ENCODE measurements at regions not wholly inside any gene's neighbourhood (a gene's known extent, or its start where the extent isn't known, plus 50 kb on each side); places are given as distances from the start of the nearest gene placed in this dataset.

- H2AFZ ChIP-seq (replicated peaks; ENCODE audit: low read length, poor library complexity) = no peak overlapping the region
- no TSS peak for BruUV-seq (replicated peaks)
- no peak for TF ChIP-seq CEBPB (IDR thresholded peaks at IDR 0.05; ENCODE audit: low read depth, low read length)
- no peak for TF ChIP-seq POLR2A (IDR thresholded peaks at IDR 0.05; ENCODE audit: low read depth, low read length)
- H3K9ac ChIP-seq (ENCODE audit: low read depth, low read length) = no peak overlapping the region
- no peak overlapping the region for H4K8ac ChIP-seq (ENCODE audit: low read depth in 2 of 2, low read length in 2 of 2)
- no peaks in the 10 kb centered on the region for H3K27me3 ChIP-seq (ENCODE audit: control insufficient read depth, insufficient read depth, low read length)
- no peak overlapping the region for H4K5ac ChIP-seq (ENCODE audit: low read depth, low read length)
- peaks cover 3% of the 10 kb centered on the region; the same call in 1 of the 2 replicates for H3K4me1 ChIP-seq (ENCODE audit: control insufficient read depth, insufficient read depth, low read length)
- H3K23ac ChIP-seq (ENCODE audit: low read depth, low read length) = no peak overlapping the region
- H3K36me3 ChIP-seq (ENCODE audit: control insufficient read depth, insufficient read depth, low read length) = no peaks in the 10 kb centered on the region
- dilution Hi-C loops (cut with HindIII; ENCODE audit: low sequenced_read_pairs, unreplicated experiment) = no loop called here
- no peaks in the 10 kb centered on the region for H4K20me1 ChIP-seq (ENCODE audit: insufficient read depth, low read length)
- DNase-seq (no peak), ATAC-seq (ENCODE audit: low read depth) (no peak)
- no peak overlapping the region for H3K56ac ChIP-seq (ENCODE audit: extremely low read depth, insufficient read depth, low read length)
- H3K18ac ChIP-seq (ENCODE audit: low read depth, low read length) = no peak overlapping the region
- no peak overlapping the region for H2BK20ac ChIP-seq (ENCODE audit: low read depth, low read length)
- intact Hi-C loops (cut with micrococcal nuclease) = no loop called here
- no peak overlapping the region for H2BK120ac ChIP-seq (ENCODE audit: low read depth, low read length)
- H3K4me3 ChIP-seq (ENCODE audit: insufficient read depth, low read depth, low read length) = no peak overlapping the region
- no peak overlapping the region for H4K91ac ChIP-seq (ENCODE audit: insufficient read depth, low read depth, low read length)
- H3K14ac ChIP-seq (replicated peaks; ENCODE audit: low read depth, low read length) = no peak overlapping the region
- no peak overlapping the region for H3K4ac ChIP-seq (ENCODE audit: low read depth, low read length)
- WGBS, 2 experiments (ENCODE audit: extremely low coverage in 2 of 2, insufficient read length in 1 of 2) = 60% methylated on average over 2 of the region's 3 CpGs; no CpG with 5 or more reads in 1 of the 2 experiments
- no peak overlapping the region for H3K4me2 ChIP-seq (ENCODE audit: low read depth, low read length)
- H2AK5ac ChIP-seq (ENCODE audit: low read depth, low read length) = no peak overlapping the region
- in situ Hi-C loops (cut with MboI; ENCODE audit: low sequenced_read_pairs) = no loop called here
- ChIA-PET CTCF (no interaction called here), POLR2A (ENCODE audit: unreplicated experiment) (no interaction called here)
- H2BK15ac ChIP-seq (ENCODE audit: low read depth, low read length) = no peak overlapping the region
- H3K9me1 ChIP-seq (ENCODE audit: insufficient read depth, low read length) = no peaks in the 10 kb centered on the region
- no peak overlapping the region for H2BK5ac ChIP-seq (ENCODE audit: low read depth, low read length, poor library complexity, severe bottlenecking)
- no peak overlapping the region for H2AK9ac ChIP-seq (replicated peaks; ENCODE audit: low read depth, low read length, poor library complexity)
- no peaks in the 10 kb centered on the region for H3K79me1 ChIP-seq (ENCODE audit: low read depth in 1 of 2, low read length in 2 of 2)
- no peaks in the 10 kb centered on the region for H3K9me3 ChIP-seq (ENCODE audit: control insufficient read depth, insufficient read depth, low read length)
- H3K27ac ChIP-seq (ENCODE audit: insufficient read depth, low read length) = no peak overlapping the region
Observed at GRCh38 chr13:73667756-73668155, 466.4 kb downstream of the KLF12 start.
